ENCODE measurements at regions not wholly inside any gene's neighbourhood (a gene's known extent, or its start where the extent isn't known, plus 50 kb on each side); places are given as distances from the start of the nearest gene placed in this dataset.

GRCh38 chr9:118990949-118991348, 378.3 kb downstream of the BRINP1 start:
- TF ChIP-seq, protein P1, sequence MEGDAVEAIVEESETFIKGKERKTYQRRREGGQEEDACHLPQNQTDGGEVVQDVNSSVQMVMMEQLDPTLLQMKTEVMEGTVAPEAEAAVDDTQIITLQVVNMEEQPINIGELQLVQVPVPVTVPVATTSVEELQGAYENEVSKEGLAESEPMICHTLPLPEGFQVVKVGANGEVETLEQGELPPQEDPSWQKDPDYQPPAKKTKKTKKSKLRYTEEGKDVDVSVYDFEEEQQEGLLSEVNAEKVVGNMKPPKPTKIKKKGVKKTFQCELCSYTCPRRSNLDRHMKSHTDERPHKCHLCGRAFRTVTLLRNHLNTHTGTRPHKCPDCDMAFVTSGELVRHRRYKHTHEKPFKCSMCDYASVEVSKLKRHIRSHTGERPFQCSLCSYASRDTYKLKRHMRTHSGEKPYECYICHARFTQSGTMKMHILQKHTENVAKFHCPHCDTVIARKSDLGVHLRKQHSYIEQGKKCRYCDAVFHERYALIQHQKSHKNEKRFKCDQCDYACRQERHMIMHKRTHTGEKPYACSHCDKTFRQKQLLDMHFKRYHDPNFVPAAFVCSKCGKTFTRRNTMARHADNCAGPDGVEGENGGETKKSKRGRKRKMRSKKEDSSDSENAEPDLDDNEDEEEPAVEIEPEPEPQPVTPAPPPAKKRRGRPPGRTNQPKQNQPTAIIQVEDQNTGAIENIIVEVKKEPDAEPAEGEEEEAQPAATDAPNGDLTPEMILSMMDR (conservative IDR thresholded peaks at IDR 0.05 in 1 of 2, IDR thresholded peaks at IDR 0.05 in 1 of 2; ENCODE audit: low read depth in 1 of 2, low read length in 2 of 2): no peak
- no peak for TF ChIP-seq EZH2 (IDR thresholded peaks at IDR 0.05; ENCODE audit: low read length, missing control alignments)
